GM21447 (cell line): ENCODE measurements at regions not wholly inside any gene's neighbourhood (a gene's known extent, or its start where the extent isn't known, plus 50 kb on each side); places are given as distances from the start of the nearest gene placed in this dataset.
"Not testable (repeated sequence)": the region's sequence is repeated elsewhere in the genome, so short reads cannot be mapped to it uniquely, and the experiment has no call there.

Source experiments
- ATAC-seq: cut with Tn5 transposase; IDR thresholded peaks from one replicate; pipeline ENCODE4 v1.9.1; 2021; ENCODE audit not compliant: unreplicated experiment

GRCh38 chr13:87975035-87975434 is 303.9 kb downstream of the SLITRK5 start:
- ATAC-seq, result no peak

- not testable (repeated sequence) for ATAC-seq
Observed at GRCh38 chr13:87976650-87977049, 305.5 kb downstream of the SLITRK5 start.

GRCh38 chr13:87981416-87981815 is 310.2 kb downstream of the SLITRK5 start:
- no peak for ATAC-seq

GRCh38 chr13:87982400-87982799 is 311.2 kb downstream of the SLITRK5 start:
- ATAC-seq, result no peak

- ATAC-seq, result no peak
Observed at GRCh38 chr13:87986639-87987250, 315.6 kb downstream of the SLITRK5 start.

GRCh38 chr13:87998081-87998480 is 326.9 kb downstream of the SLITRK5 start:
- ATAC-seq, result no peak

- ATAC-seq, result no peak
Observed at GRCh38 chr13:87999240-87999700, 328.1 kb downstream of the SLITRK5 start.

GRCh38 chr13:87999788-88000187 is 328.6 kb downstream of the SLITRK5 start:
- no peak for ATAC-seq

GRCh38 chr13:88000239-88000638 is 329.1 kb downstream of the SLITRK5 start:
- no peak for ATAC-seq

- ATAC-seq, result no peak
Observed at GRCh38 chr13:88000787-88001186, 329.6 kb downstream of the SLITRK5 start.

- ATAC-seq, result no peak
Observed at GRCh38 chr13:88005188-88005587, 334.0 kb downstream of the SLITRK5 start.

GRCh38 chr13:88014527-88014926 is 343.4 kb downstream of the SLITRK5 start:
- no peak for ATAC-seq

- no peak for ATAC-seq
Observed at GRCh38 chr13:88022431-88023208, 351.4 kb downstream of the SLITRK5 start.

- no peak for ATAC-seq
Observed at GRCh38 chr13:88026241-88026640, 355.1 kb downstream of the SLITRK5 start.

GRCh38 chr13:88031980-88032559 is 360.9 kb downstream of the SLITRK5 start:
- ATAC-seq, result no peak

- ATAC-seq, result not testable (repeated sequence)
Observed at GRCh38 chr13:88036205-88036604, 365.0 kb downstream of the SLITRK5 start.

GRCh38 chr13:88042489-88042888 is 371.3 kb downstream of the SLITRK5 start:
- no peak for ATAC-seq

GRCh38 chr13:88051746-88052482 is 380.7 kb downstream of the SLITRK5 start:
- ATAC-seq, result no peak

- no peak for ATAC-seq
Observed at GRCh38 chr13:88063741-88064140, 392.6 kb downstream of the SLITRK5 start.

- ATAC-seq, result no peak
Observed at GRCh38 chr13:88066847-88067246, 395.7 kb downstream of the SLITRK5 start.

GRCh38 chr13:88068316-88068715 is 397.1 kb downstream of the SLITRK5 start:
- ATAC-seq, result no peak
